K562 (cell line): ENCODE measurements at regions not wholly inside any gene's neighbourhood (a gene's known extent, or its start where the extent isn't known, plus 50 kb on each side); places are given as distances from the start of the nearest gene placed in this dataset.

Experiments used
- ATAC-seq: fragments of 200-7000 bp; cut with Tn5 transposase; 3 replicates; pipeline ENCODE4 v1.9.1; 2020; ENCODE audit warnings: moderate library complexity
- BruUV-seq: library from RNA; stranded (reverse); fragments of 400-500 nt; replicated peaks from 2 replicates; lab custom pipeline; 2021; lab: Mats Ljungman, UMichigan
- CTCF ChIA-PET: fragments of 300-600 bp; formaldehyde crosslinking; extraction: SDS; loops from one replicate; lab custom pipeline; 2021; ENCODE audit warnings: low intra/inter-chr PET ratio; lab: Yijun Ruan, JAX
- POLR2A ChIA-PET: fragments of 300-600, 350-650 bp; sonication (Branson Sonifier 250); formaldehyde crosslinking; extraction: SDS; loops from one replicate; lab custom pipeline; 2021; ENCODE audit warnings: antibody characterized with exemption, inconsistent platforms; lab: Yijun Ruan, JAX
- DNase-seq, 4 experiments: peaks; one replicate each; pipeline versions ENCODE4 v3.0.0 to v3.0.0-alpha.2; 2011 to 2018; ENCODE audit warnings: low spot score in 3 of 4, mixed read lengths in 3 of 4; ENCODE audit errors: extremely low read depth in 1 of 4
- FAIRE-seq: peaks from 2 replicates; lab custom pipeline; 2011; peaks lifted over from hg19 to GRCh38; lab: Jason Lieb, UNC
- H2AFZ ChIP-seq: 2 replicates; pipeline ENCODE4 v1.6.0; 2011; ENCODE audit warnings: low read depth, low read length, control low read depth, inconsistent platforms
- H3K27ac ChIP-seq: fragments of 200-600 bp; 3 replicates; pipeline ENCODE4 v1.8.0; 2011; ENCODE audit warnings: low read depth, mild to moderate bottlenecking, control low read depth, inconsistent platforms, low read length, moderate library complexity, mixed read lengths; ENCODE audit errors: extremely low read depth
- H3K27me3 ChIP-seq, 2 experiments: fragments of 300-600 bp in 1 of 2; 2 replicates in 1 of 2; 3 replicates in 1 of 2; pipeline versions ENCODE4 v1.6.0 to v1.8.0; 2011; ENCODE audit warnings: inconsistent platforms in 2 of 2, low read length in 2 of 2, mild to moderate bottlenecking in 1 of 2, mixed read lengths in 1 of 2, moderate library complexity in 1 of 2; ENCODE audit not compliant: control insufficient read depth in 2 of 2, insufficient read depth in 2 of 2
- H3K36me3 ChIP-seq: fragments of 300-600 bp; 3 replicates; pipeline ENCODE4 v1.8.0; 2011; ENCODE audit warnings: mild to moderate bottlenecking, low read length, inconsistent platforms; ENCODE audit not compliant: control insufficient read depth, insufficient read depth
- H3K4me1 ChIP-seq, 2 experiments: fragments of 200-600 bp in 1 of 2; replicated peaks in 1 of 2; 2 replicates in 1 of 2; 3 replicates in 1 of 2; pipeline versions ENCODE4 v1.5.1 to v1.8.0; 2011; ENCODE audit warnings: inconsistent platforms in 2 of 2, low read length in 2 of 2, mild to moderate bottlenecking in 1 of 2, mixed read lengths in 1 of 2, moderate library complexity in 1 of 2; ENCODE audit not compliant: control insufficient read depth in 2 of 2, insufficient read depth in 2 of 2
- H3K4me2 ChIP-seq: 2 replicates; pipeline ENCODE4 v1.6.1; 2011; ENCODE audit warnings: low read length, control low read depth, inconsistent platforms, mixed read lengths; ENCODE audit not compliant: insufficient read depth
- H3K4me3 ChIP-seq: fragments of 200-600 bp; sonication (generic), shearing (Covaris generic); 2 replicates; pipeline ENCODE4 v1.5.1; 2016; ENCODE audit warnings: control low read depth, inconsistent platforms
- H3K79me2 ChIP-seq: fragments of 200-600 bp; 3 replicates; pipeline ENCODE4 v1.8.0; 2011; ENCODE audit warnings: low read length, inconsistent platforms; ENCODE audit not compliant: control insufficient read depth, insufficient read depth
- H3K9ac ChIP-seq, 2 experiments: 2 replicates each; pipeline versions ENCODE4 v1.6.0 to v1.6.1; 2011; ENCODE audit warnings: low read depth in 2 of 2, low read length in 2 of 2, control low read depth in 1 of 2, inconsistent platforms in 1 of 2, mild to moderate bottlenecking in 1 of 2, mixed read lengths in 1 of 2; ENCODE audit not compliant: insufficient read depth in 1 of 2
- H3K9me1 ChIP-seq: one replicate; pipeline ENCODE4 v1.6.0; 2011; ENCODE audit warnings: inconsistent platforms, mild to moderate bottlenecking, low read length, moderate library complexity; ENCODE audit not compliant: control insufficient read depth, insufficient read depth
- H3K9me3 ChIP-seq: replicated peaks from 2 replicates; pipeline ENCODE4 v1.5.1; 2011; ENCODE audit warnings: low read depth, low read length, inconsistent platforms; ENCODE audit not compliant: control insufficient read depth, insufficient read depth
- H4K20me1 ChIP-seq: replicated peaks from 2 replicates; pipeline ENCODE4 v1.6.1; 2011; ENCODE audit warnings: low read length, inconsistent platforms, mixed read lengths; ENCODE audit not compliant: control insufficient read depth, insufficient read depth
- CLOCK ChIP-seq: fragments of 250-450 bp; sonication (Bioruptor Pico); IDR thresholded peaks from 2 replicates; pipeline ENCODE4 v1.4.0; 2020; ENCODE audit warnings: mild to moderate bottlenecking, moderate library complexity, borderline replicate concordance
- CTBP1 ChIP-seq: fragments of 450-650 bp; IDR thresholded peaks from 2 replicates; pipeline ENCODE4 v1.6.1; 2016; ENCODE audit warnings: borderline replicate concordance
- CTCF ChIP-seq, 3 experiments: IDR thresholded peaks in 2 of 3; conservative IDR thresholded peaks in 1 of 3; 2 replicates each; pipeline ENCODE4 v1.5.1; 2011 to 2012; ENCODE audit warnings: low read length in 3 of 3, mild to moderate bottlenecking in 3 of 3, control low read depth in 2 of 3, improper control_type of control experiment in 1 of 3, inconsistent platforms in 1 of 3, low read depth in 1 of 3, mixed read lengths in 1 of 3, moderate library complexity in 1 of 3; ENCODE audit not compliant: insufficient read depth in 2 of 3
- DLX4 ChIP-seq: fragments of 250-450 bp; sonication (Bioruptor Pico); IDR thresholded peaks from 2 replicates; pipeline ENCODE4 v1.6.1; 2021; ENCODE audit warnings: mild to moderate bottlenecking
- MNT ChIP-seq, 2 experiments: fragments of 450-650 bp; conservative IDR thresholded peaks; 2 replicates each; pipeline ENCODE4 v1.6.1; 2017; ENCODE audit warnings: mild to moderate bottlenecking in 2 of 2, moderate library complexity in 2 of 2
- SLC30A9 ChIP-seq: fragments of 250-450 bp; sonication (Bioruptor Pico); IDR thresholded peaks from 2 replicates; pipeline ENCODE4 v1.8.0; 2022; ENCODE audit warnings: mild to moderate bottlenecking, moderate library complexity
- SMAD3 ChIP-seq: fragments of 450-650 bp; formaldehyde crosslinking; conservative IDR thresholded peaks from 2 replicates; pipeline ENCODE4 v1.4.0; 2020; ENCODE audit warnings: mild to moderate bottlenecking
- ZZZ3 ChIP-seq: fragments of 450-650 bp; IDR thresholded peaks from 2 replicates; pipeline ENCODE4 v1.6.1; 2016; ENCODE audit warnings: antibody characterized with exemption, mild to moderate bottlenecking, moderate library complexity
- WGBS: fragments of 100-300 bp; shearing (Covaris generic); methylation state at CpG from one replicate; pipeline ENCODE4 v1.1.6; 2016; ENCODE audit warnings: low coverage, mixed read lengths; ENCODE audit not compliant: insufficient coverage; ENCODE audit errors: missing lambda C conversion rate; 5-methylcytosine and 5-hydroxymethylcytosine counted together
- in situ Hi-C: fragments of 300-500 bp; cut with MboI; formaldehyde crosslinking; loops from 4 replicates; pipeline ENCODE4 v1.15.0; 2018; ENCODE audit warnings: inconsistent platforms, mixed read lengths
- intact Hi-C: fragments of 100-400 bp; cut with micrococcal nuclease; formaldehyde crosslinking; loops from 2 replicates; pipeline ENCODE4 v1.14.2; 2022

- in situ Hi-C loops (no loop called here), intact Hi-C loops (no loop called here)
- no peaks in the 10 kb centered on the region for H4K20me1 ChIP-seq
- no peaks in the 10 kb centered on the region for H3K9me3 ChIP-seq
- no peaks in the 10 kb centered on the region for H3K79me2 ChIP-seq
- no peak overlapping the region for H3K9ac ChIP-seq
- no peaks in the 10 kb centered on the region for H3K27me3 ChIP-seq
- no peak overlapping the region for H2AFZ ChIP-seq
- no peak overlapping the region for H3K4me3 ChIP-seq
- no TSS peak for BruUV-seq
- no peak for DNase-seq
- ChIA-PET POLR2A (no interaction called here), CTCF (interaction anchor here (0.6 kb wide), 1 partner anchor 107 kb away, joined by 3 read pairs; no protein-coding TSS in a partner anchor)
- no peaks in the 10 kb centered on the region for H3K9me1 ChIP-seq
- no peak overlapping the region for H3K4me2 ChIP-seq
- H3K36me3 ChIP-seq, result no peaks in the 10 kb centered on the region
- TF ChIP-seq DLX4 (CRISPR knock-in tag) (no peak), CTBP1 (no peak), MNT (conservative IDR thresholded peaks at IDR 0.05) (no peak), SLC30A9 (CRISPR knock-in tag) (no peak), CTCF (IDR thresholded peaks at IDR 0.05 in 2 of 3, conservative IDR thresholded peaks at IDR 0.05 in 1 of 3; ENCODE audit: insufficient read depth in 2 of 3, low read depth in 1 of 3, low read length in 3 of 3) (no peak), ZZZ3 (no peak), SMAD3 (no peak), CLOCK (CRISPR knock-in tag) (no peak)
- WGBS, result 75% methylated on average over 11 of the region's 13 CpGs
- H3K27ac ChIP-seq, result no peak overlapping the region
- no peaks in the 10 kb centered on the region for H3K4me1 ChIP-seq
- ATAC-seq, result no peak
- no peak for FAIRE-seq
Observed at GRCh38 chr4:186428481-186428880, 126.9 kb downstream of the MTNR1A start.
